ENCODE measurements at regions not wholly inside any gene's neighbourhood (a gene's known extent, or its start where the extent isn't known, plus 50 kb on each side); places are given as distances from the start of the nearest gene placed in this dataset.

DNA sequence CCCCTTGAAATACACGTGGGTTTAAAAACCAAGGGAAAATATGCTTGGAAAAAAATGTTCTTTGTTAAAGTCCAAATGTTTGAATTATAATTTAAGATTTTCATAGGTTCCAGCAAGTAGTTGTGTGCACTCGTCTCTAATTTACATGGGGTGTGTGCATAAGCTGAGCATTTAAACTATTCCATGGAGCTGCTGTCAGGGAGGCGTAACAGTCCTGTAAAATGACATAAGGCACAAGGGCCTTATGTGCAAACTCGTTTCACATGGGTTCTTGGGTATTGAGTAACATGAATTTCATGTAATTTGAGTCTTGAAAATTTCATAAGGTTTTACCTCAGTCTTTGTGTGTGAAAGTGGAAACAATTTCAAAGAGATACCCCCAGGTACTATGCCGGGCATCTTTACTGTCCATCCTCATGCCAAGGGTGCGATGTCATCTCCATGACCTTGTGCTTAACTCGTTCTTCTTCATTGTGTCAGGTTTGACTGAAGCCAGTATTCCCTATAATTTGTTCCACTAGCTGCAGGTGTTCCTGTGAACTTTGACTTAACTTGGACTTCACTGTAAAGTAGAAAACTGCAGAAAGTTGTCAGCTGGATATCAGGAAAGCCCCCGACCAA lies 359.3 kb downstream of the SH3GL2 start:
- Mint-ChIP-seq H3K27me3 (ENCODE audit: low read depth) (no peaks in the 10 kb centered on the region), H3K27ac (ENCODE audit: unreplicated experiment) (no peak overlapping the region), H3K36me3 (ENCODE audit: low read depth) (no peaks in the 10 kb centered on the region), H3K9me3 (ENCODE audit: low read depth) (no peaks in the 10 kb centered on the region), H3K4me3 (ENCODE audit: unreplicated experiment) (no peak overlapping the region), H3K4me1 (ENCODE audit: low read depth) (no peaks in the 10 kb centered on the region)
- TF ChIP-seq, protein P1, sequence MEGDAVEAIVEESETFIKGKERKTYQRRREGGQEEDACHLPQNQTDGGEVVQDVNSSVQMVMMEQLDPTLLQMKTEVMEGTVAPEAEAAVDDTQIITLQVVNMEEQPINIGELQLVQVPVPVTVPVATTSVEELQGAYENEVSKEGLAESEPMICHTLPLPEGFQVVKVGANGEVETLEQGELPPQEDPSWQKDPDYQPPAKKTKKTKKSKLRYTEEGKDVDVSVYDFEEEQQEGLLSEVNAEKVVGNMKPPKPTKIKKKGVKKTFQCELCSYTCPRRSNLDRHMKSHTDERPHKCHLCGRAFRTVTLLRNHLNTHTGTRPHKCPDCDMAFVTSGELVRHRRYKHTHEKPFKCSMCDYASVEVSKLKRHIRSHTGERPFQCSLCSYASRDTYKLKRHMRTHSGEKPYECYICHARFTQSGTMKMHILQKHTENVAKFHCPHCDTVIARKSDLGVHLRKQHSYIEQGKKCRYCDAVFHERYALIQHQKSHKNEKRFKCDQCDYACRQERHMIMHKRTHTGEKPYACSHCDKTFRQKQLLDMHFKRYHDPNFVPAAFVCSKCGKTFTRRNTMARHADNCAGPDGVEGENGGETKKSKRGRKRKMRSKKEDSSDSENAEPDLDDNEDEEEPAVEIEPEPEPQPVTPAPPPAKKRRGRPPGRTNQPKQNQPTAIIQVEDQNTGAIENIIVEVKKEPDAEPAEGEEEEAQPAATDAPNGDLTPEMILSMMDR (IDR thresholded peaks at IDR 0.05), result no peak
- no peak for DNase-seq (ENCODE audit: low spot score)

DNA sequence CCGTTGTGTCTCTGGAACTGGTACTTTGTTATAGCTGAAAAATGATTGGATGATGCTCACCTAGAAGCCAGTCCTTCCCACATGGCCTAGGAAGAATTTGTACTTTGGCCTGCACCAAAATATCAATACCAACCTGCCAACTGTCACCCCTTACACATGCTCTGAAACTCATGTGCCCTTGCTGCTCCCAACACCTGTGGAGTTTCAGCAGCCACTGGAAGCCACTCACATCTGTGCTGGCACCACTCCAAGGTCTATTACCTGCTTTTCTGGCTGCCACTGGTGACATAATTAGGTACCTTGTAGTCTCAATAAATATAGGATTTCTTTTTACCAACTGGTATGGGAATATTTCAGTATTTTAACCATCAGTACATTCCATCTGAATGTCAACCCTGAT lies 363.6 kb downstream of the SH3GL2 start:
- Mint-ChIP-seq H3K4me1 (ENCODE audit: low read depth) (no peaks in the 10 kb centered on the region), H3K27me3 (ENCODE audit: low read depth) (no peaks in the 10 kb centered on the region), H3K9me3 (ENCODE audit: low read depth) (peaks cover 6% of the 10 kb centered on the region), H3K36me3 (ENCODE audit: low read depth) (no peaks in the 10 kb centered on the region), H3K4me3 (ENCODE audit: unreplicated experiment) (no peak overlapping the region), H3K27ac (ENCODE audit: unreplicated experiment) (no peak overlapping the region)
- no peak for DNase-seq (ENCODE audit: low spot score)
- TF ChIP-seq, protein P1 (IDR thresholded peaks at IDR 0.05), result no peak

DNA sequence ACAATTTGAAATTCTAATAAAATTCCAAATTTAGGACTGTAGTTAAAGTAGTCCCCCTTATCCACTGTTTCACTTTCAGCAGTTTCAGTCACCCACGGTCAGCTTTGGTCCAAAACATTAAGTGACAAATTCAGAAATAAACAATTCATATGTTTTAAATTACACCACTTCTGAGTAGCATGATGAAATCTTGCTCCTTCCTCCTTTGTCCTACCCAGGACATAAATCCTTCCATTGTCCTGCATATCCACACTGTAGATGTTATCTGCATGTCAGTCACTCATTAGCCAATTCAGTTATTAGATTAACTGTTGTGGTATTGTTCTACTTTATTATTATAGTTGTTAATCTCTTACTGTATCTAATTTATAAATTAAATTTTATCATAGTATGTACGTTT lies 376.5 kb downstream of the SH3GL2 start:
- Mint-ChIP-seq H3K4me1 (ENCODE audit: low read depth) (no peaks in the 10 kb centered on the region), H3K36me3 (ENCODE audit: low read depth) (no peaks in the 10 kb centered on the region), H3K4me3 (ENCODE audit: unreplicated experiment) (no peak overlapping the region), H3K27ac (ENCODE audit: unreplicated experiment) (no peak overlapping the region), H3K9me3 (ENCODE audit: low read depth) (no peaks in the 10 kb centered on the region), H3K27me3 (ENCODE audit: low read depth) (peaks cover 5% of the 10 kb centered on the region)
- TF ChIP-seq, protein P1 (IDR thresholded peaks at IDR 0.05), result no peak
- no peak for DNase-seq (ENCODE audit: low spot score)

DNA sequence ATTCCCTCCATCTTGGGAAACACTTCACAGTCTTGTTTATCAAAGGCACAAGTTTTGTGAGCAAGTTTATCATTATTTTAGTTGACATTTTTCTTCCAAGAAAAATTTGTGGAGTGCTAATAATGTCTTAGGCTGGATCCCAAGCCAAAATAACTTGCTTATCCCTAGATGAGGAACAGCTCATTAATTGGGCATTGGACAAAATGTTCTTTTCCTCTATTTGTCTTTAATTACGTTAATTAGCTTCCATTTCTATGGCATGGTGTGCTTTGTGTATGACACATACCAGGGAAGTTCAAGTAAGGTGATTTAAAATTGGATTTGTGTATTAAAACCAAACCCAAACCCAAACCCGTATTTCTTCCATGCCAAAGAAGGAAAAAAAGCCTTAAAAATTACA lies 379.5 kb downstream of the SH3GL2 start:
- TF ChIP-seq, protein P1 (IDR thresholded peaks at IDR 0.05), result no peak
- Mint-ChIP-seq H3K27me3 (ENCODE audit: low read depth) (peaks cover 3% of the 10 kb centered on the region), H3K36me3 (ENCODE audit: low read depth) (no peaks in the 10 kb centered on the region), H3K9me3 (ENCODE audit: low read depth) (no peaks in the 10 kb centered on the region), H3K4me3 (ENCODE audit: unreplicated experiment) (no peak overlapping the region), H3K4me1 (ENCODE audit: low read depth) (no peaks in the 10 kb centered on the region), H3K27ac (ENCODE audit: unreplicated experiment) (no peak overlapping the region)
- DNase-seq (ENCODE audit: low spot score), result no peak

DNA sequence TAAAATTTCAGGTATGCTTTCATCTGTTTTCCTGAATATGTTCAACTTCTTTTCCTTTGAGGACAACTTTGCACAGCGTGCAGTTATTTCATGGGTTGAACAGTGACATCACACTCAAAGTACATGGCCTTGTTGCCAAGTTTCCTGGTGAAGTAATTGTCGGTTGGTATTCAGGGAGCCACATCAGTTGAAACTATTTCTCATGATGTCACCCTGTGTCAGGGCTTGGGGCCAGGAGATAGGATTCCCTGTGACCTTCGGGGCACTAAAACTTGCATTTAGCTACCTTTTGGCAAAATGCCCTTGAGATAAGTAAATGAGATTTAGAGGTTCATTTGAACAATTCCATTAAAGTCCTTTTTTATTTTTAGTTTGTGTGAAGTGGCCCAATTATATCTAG lies 383.9 kb downstream of the SH3GL2 start:
- Mint-ChIP-seq H3K4me3 (ENCODE audit: unreplicated experiment) (no peak overlapping the region), H3K27ac (ENCODE audit: unreplicated experiment) (no peak overlapping the region), H3K36me3 (ENCODE audit: low read depth) (no peaks in the 10 kb centered on the region), H3K4me1 (ENCODE audit: low read depth) (no peaks in the 10 kb centered on the region), H3K9me3 (ENCODE audit: low read depth) (no peaks in the 10 kb centered on the region), H3K27me3 (ENCODE audit: low read depth) (peaks cover 4% of the 10 kb centered on the region)
- TF ChIP-seq, protein P1 (IDR thresholded peaks at IDR 0.05), result no peak
- no peak for DNase-seq (ENCODE audit: low spot score)
